Activated T-cell treated with anti-CD3 and anti-CD28 coated beads for 4 hours (primary cell): ENCODE measurements at regions not wholly inside any gene's neighbourhood (a gene's known extent, or its start where the extent isn't known, plus 50 kb on each side); places are given as distances from the start of the nearest gene placed in this dataset.
"Not testable (repeated sequence)": the region's sequence is repeated elsewhere in the genome, so short reads cannot be mapped to it uniquely, and the experiment has no call there.

Experiments used
- DNase-seq: peaks from one replicate; pipeline ENCODE4 v3.0.0-alpha.2; 2020

DNA sequence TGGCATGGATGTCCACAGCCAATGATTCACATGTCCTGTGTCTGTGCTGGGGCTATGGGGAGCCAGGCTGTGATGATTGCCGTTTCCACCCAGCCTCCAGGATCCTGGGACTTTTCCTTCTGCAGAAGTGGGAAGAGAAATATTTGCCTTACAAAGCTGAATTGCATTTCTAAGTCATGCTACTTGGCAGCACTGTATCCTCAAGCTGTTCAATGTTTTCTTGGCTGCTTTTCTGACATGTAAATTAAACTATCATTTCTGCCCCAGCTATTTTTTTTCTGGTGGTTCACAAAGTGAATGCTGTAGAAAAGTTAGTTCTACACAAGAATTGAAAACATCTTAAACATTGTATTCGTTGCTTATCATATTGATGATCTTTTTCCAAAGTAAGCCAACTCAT, 51.9 kb upstream of the TCERG1L start:
- no peak for DNase-seq

DNA sequence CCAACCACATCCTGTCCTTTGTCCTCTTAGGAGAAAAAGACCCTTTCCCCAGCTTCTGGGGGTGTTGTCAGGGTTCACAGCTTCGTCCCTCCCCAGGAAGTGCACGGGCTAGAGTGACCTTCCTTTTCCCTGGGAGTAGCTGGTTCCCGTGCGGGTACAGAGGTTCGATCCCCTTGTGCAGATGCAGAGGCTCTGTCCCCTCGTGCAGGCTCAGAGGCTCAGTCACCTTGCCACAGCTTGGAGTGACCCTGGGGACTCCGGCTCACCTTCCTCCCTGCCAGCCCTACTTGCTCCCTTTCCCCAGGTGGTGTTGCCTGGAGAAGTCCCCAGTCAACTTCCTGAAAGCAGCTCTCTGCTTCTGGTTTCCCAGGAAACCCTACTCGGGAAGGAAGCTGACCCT, 60.0 kb upstream of the TCERG1L start:
- DNase-seq, result no peak

GRCh38 chr10:131381576-131381975, 70.1 kb upstream of the TCERG1L start:
- no peak for DNase-seq

DNA sequence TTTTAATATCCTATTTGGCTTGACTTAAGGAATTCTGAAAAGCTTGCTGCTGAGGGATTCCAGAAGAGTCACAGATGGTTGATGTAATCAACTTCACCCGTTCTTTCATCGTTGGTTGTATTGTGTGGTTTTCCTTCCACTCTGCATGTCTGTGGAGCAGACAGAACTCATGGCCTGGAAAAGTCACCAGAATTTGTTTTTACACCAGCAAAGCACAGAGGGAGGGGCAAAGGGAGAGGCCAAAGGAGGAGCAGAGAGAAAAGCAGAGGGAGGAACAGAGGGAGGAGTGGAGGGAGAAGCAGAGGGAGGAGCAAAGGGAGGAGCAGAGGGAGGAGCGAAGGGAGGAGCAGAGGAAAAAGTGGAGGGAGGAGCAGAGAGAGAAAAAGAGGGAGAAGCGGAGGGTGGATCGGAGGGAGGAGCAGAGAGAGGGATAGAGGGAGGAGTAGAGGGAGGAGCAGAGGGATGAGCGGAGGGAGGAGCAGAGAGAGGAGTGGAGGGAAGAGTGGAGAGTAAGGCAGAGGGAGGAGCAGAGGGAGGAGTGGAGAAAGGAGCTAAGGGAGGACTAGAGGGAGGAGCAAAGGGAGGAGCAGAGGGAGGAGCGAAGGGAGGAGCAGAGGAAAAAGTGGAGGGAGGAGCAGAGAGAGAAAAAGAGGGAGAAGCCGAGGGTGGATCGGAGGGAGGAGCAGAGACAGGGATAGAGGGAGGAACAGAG, 73.8 kb upstream of the TCERG1L start:
- DNase-seq, result not testable (repeated sequence)

DNA sequence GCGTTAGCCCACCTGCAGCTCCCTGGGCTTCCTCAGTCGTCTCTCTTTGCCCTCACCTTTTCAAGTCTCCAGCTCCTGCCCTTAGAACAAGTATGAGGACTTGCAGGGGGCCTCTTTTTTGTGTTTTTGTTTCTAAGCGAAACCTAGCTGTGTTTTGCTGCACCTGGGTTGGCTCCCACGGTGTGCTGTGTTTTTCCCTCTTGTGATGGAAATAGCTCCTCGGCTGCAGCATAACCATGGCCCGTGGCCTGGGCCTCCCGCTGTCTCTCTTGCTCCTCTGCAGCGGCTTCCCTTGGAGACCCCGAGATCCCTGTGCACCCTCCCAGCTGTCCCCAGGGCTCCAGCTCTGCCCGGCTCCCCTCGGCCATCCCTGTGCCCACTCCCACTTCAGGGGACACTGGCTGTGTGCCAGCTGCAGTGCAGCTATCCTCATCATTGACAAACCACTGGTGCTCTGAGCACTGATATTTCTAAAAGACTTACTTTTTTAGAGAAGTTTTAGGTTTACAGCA, 75.6 kb upstream of the TCERG1L start:
- no peak for DNase-seq

- no peak for DNase-seq
Measured at GRCh38 chr10:131391936-131392335, 80.4 kb upstream of the TCERG1L start.

- no peak for DNase-seq
Measured at GRCh38 chr10:131396121-131397050, 84.9 kb upstream of the TCERG1L start.

GRCh38 chr10:131398166-131398565, 86.6 kb upstream of the TCERG1L start:
- no peak for DNase-seq

DNA sequence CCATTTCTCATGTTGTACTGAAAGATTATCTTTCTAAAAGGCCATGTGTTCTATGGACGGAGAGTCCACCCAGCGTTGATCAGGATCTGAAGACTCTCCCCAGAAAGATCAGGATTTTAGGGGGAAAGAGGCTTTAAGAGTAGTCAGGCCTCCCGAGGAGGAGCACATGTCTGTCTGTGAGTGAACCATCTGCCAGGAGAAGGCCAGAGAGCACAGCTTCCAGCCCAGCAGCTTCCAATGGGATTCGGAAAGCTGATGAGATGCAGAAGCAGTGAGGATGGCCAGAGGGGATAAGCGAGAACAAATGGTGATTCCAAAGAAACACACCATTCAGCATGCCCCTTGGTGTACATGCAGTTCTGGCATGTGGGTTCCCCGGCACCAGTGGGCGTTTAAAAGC, 88.5 kb upstream of the TCERG1L start:
- no peak for DNase-seq

DNA sequence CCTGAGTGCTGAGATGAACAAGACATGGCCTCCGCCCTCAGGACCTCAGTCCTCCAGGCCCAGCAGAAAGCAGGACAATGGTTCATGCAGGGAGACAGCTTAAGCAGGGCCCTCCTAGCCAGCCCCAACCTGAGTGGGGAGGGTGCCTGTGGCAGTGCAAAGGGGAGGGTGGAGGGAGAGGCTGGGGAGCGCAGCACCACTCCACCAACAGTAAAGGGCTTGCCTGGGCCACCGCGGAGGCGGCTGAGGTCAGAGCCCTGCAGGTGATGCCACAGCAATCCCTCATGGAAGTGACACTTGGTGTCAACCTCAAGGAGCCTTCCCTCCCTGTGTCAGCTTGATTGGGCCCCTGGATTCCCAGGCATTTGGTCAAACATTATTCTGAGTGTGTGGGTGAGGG, 89.0 kb upstream of the TCERG1L start:
- DNase-seq, result no peak

- DNase-seq, result no peak
Measured at GRCh38 chr10:131402771-131403650, 91.5 kb upstream of the TCERG1L start.

DNA sequence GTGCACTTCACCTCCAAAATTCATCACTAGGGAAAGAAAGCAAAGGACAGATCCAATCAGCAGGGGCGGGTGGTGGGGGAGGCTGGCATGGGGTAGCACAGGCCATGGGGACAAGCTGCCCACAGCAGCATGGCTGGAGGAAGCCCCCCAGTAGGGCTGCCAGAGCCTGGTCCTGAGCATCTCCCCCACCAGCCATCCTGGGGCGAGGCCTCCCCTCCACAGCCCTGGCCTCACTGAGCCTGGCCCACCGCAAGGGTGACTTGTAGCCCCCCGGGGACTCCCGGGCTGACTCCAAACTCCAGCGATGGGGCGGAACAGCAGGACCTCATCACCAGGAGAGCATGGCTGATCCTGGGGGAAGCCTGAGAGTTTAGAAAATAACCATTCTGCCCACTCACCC, 92.4 kb upstream of the TCERG1L start:
- DNase-seq, result no peak

DNA sequence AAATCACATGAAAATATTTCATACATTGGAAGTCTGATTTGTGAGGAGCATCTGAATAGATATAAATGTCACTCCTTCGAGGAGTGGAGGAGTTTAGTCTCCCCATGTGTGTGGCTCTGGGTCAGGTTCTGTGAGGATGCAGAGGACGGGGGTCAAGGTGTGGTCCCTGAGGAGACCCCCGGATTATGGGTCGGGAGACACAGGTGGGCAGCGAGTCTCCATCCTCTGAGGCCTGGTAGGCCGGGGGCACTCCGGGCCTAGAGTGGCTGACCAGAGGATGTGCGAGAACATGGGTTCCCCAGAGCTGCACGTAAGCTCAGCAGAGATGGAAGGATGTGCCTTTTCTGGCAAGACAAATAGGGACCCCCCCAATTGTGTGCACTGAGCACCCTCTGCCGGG, 93.4 kb upstream of the TCERG1L start:
- no peak for DNase-seq

GRCh38 chr10:131406676-131407392, 95.3 kb upstream of the TCERG1L start:
- no peak for DNase-seq

GRCh38 chr10:131418681-131419080, 107.2 kb upstream of the TCERG1L start:
- no peak for DNase-seq

GRCh38 chr10:131419797-131420196, 108.3 kb upstream of the TCERG1L start:
- DNase-seq, result no peak

GRCh38 chr10:131420867-131421266, 109.3 kb upstream of the TCERG1L start:
- no peak for DNase-seq

DNA sequence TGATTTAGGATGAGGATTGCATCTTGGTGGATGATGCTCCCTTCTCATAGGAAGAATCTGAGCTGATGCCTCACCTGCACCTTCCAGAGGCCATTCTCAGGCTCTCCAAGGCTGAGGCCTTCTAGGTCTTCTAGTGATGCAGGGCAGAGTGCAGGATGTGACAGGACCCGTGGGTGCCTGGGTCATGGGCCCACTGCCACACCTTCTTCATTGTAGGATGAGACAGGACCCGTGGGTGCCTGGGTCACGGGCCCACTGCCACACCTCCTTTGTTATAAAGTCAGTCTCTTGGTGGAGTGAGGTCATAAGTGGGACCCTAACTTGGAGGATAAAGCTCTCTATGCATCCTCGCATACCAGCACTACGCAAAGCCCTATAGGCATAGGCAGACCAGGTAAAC, 109.9 kb upstream of the TCERG1L start:
- DNase-seq, result no peak

GRCh38 chr10:131422731-131423130, 111.2 kb upstream of the TCERG1L start:
- no peak for DNase-seq

DNA sequence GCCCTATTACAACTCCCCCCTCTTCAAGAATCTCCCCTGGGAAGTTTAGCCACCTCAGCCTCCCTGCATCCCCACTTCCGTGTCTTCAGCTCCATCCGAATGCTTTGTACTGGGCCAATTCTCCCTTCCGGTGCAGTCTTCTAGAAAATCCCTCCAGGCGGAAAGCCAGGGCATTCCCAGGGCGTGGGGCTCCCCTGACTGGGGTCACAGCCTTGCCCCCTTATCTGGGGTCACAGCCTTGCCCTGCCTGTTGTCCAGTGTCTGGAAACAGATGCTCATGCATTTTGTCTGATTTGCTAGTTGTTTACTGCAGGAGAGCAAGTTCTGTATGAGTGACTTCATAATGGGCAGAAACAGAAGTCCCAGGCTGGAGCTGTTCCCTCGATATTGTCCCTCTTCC, 112.5 kb upstream of the TCERG1L start:
- no peak for DNase-seq

- no peak for DNase-seq
Measured at GRCh38 chr10:131424836-131425491, 113.4 kb upstream of the TCERG1L start.
